Endodermal cell (in vitro differentiated cells): ENCODE measurements at regions not wholly inside any gene's neighbourhood (a gene's known extent, or its start where the extent isn't known, plus 50 kb on each side); places are given as distances from the start of the nearest gene placed in this dataset.
A peak's percentile ranks its signal among the peaks of the same experiment; 100 is the strongest.

ENCODE experiments used
- DNase-seq: peaks from one replicate; pipeline ENCODE4 v3.0.0-alpha.2; 2017
- H3K27ac ChIP-seq: 2 replicates; pipeline ENCODE4 v1.5.1; 2013; ENCODE audit warnings: mild to moderate bottlenecking, low read depth, low read length, moderate library complexity
- H3K27me3 ChIP-seq: 2 replicates; pipeline ENCODE4 v1.6.1; 2013; ENCODE audit warnings: mild to moderate bottlenecking, low read length, moderate library complexity; ENCODE audit not compliant: insufficient read depth, control insufficient read depth, poor library complexity, severe bottlenecking
- H3K36me3 ChIP-seq: 2 replicates; pipeline ENCODE4 v1.7.0; 2013; ENCODE audit warnings: mild to moderate bottlenecking, low read length, moderate library complexity; ENCODE audit not compliant: control insufficient read depth, insufficient read depth
- H3K4me1 ChIP-seq: one replicate; pipeline ENCODE4 v1.7.0; 2013; ENCODE audit warnings: low read length; ENCODE audit not compliant: control insufficient read depth, insufficient read depth
- H3K4me3 ChIP-seq: 2 replicates; pipeline ENCODE4 v1.5.1; 2013; ENCODE audit warnings: mild to moderate bottlenecking, low read length, moderate library complexity
- H3K9ac ChIP-seq: 2 replicates; pipeline ENCODE4 v1.6.1; 2013; ENCODE audit warnings: mild to moderate bottlenecking, low read length, moderate library complexity; ENCODE audit not compliant: poor library complexity, severe bottlenecking; ENCODE audit errors: extremely low read depth
- H3K9me3 ChIP-seq: 2 replicates; pipeline ENCODE4 v1.6.1; 2013; ENCODE audit warnings: mild to moderate bottlenecking, low read length, moderate library complexity; ENCODE audit not compliant: control insufficient read depth
- H3K27ac Mint-ChIP-seq: 2 replicates; pipeline ENCODE4 v1.8.0; 2020; ENCODE audit warnings: mixed read lengths
- H3K27me3 Mint-ChIP-seq: 2 replicates; pipeline ENCODE4 v1.8.0; 2021; ENCODE audit warnings: mild to moderate bottlenecking, mixed read lengths; ENCODE audit not compliant: insufficient read depth
- H3K36me3 Mint-ChIP-seq: 2 replicates; pipeline ENCODE4 v1.8.0; 2020; ENCODE audit warnings: low read depth, mixed read lengths
- H3K4me1 Mint-ChIP-seq: 2 replicates; pipeline ENCODE4 v1.8.0; 2020; ENCODE audit warnings: mixed read lengths
- H3K4me3 Mint-ChIP-seq: 2 replicates; pipeline ENCODE4 v1.8.0; 2020; ENCODE audit warnings: mild to moderate bottlenecking, moderate library complexity, mixed read lengths
- H3K9me3 Mint-ChIP-seq: 2 replicates; pipeline ENCODE4 v1.8.0; 2020; ENCODE audit warnings: mild to moderate bottlenecking, mixed read lengths
- WGBS, 2 experiments: methylation state at CpG; one replicate each; pipeline versions ENCODE4 v1.1.5 to v1.1.7; 2013; ENCODE audit warnings: missing lambda C conversion rate in 2 of 2, mixed read lengths in 1 of 2; ENCODE audit not compliant: insufficient coverage in 1 of 2, insufficient read length in 1 of 2; 5-methylcytosine and 5-hydroxymethylcytosine counted together
- TF ChIP-seq, protein P1 (sequence below): fragments of 200-600 bp; sonication (generic); conservative IDR thresholded peaks from 2 replicates; pipeline ENCODE4 v1.5.0; 2021; ENCODE audit warnings: antibody characterized with exemption, mild to moderate bottlenecking

DNA sequence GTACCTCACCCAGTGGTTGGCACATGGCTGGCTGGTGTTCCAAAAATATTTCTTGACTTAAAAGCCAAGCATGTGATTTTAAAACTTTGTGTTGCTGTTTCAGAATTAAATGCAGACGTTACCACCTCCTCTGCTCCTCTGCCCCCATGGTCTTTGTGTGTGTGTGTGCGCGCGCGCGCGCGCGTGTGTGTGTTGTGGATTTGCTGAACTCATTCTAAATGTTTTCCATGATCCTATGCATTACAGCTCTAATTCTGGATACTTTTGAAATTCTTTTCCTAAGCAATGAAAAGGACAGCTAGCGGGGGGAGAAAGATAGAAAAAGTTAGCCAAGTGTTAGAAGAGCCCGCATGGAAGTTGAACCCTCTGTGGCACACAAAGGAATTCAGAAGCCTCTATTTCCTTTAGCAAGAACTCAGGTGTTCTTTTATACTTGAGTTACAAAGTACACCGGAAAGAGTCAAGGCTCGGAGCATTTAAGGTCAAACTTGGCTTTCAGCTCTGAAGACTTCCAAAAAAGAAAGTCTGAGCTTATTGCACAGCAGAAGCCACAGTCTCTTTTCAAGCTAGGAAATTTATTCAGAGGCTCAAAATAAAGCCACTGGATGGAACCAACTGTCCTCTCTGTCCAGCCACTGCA, 350.5 kb upstream of the TBL1XR1 start:
- TF ChIP-seq, protein P1, sequence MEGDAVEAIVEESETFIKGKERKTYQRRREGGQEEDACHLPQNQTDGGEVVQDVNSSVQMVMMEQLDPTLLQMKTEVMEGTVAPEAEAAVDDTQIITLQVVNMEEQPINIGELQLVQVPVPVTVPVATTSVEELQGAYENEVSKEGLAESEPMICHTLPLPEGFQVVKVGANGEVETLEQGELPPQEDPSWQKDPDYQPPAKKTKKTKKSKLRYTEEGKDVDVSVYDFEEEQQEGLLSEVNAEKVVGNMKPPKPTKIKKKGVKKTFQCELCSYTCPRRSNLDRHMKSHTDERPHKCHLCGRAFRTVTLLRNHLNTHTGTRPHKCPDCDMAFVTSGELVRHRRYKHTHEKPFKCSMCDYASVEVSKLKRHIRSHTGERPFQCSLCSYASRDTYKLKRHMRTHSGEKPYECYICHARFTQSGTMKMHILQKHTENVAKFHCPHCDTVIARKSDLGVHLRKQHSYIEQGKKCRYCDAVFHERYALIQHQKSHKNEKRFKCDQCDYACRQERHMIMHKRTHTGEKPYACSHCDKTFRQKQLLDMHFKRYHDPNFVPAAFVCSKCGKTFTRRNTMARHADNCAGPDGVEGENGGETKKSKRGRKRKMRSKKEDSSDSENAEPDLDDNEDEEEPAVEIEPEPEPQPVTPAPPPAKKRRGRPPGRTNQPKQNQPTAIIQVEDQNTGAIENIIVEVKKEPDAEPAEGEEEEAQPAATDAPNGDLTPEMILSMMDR: no peak
- Histone ChIP-seq H3K4me3 (no peak overlapping the region), H3K9ac (no peak overlapping the region), H3K9me3 (no peaks in the 10 kb centered on the region), H3K36me3 (no peaks in the 10 kb centered on the region), H3K27me3 (no peaks in the 10 kb centered on the region), H3K27ac (no peak overlapping the region), H3K4me1 (no peaks in the 10 kb centered on the region)
- H3K4me1 Mint-ChIP-seq: peaks cover 2% of the 10 kb centered on the region
- DNase-seq: no peak
- no peaks in the 10 kb centered on the region for H3K27me3 Mint-ChIP-seq
- no peak overlapping the region for H3K27ac Mint-ChIP-seq
- 81 to 92% methylated on average over 4 to 13 of the region's 13 CpGs for WGBS, 2 experiments
- no peak overlapping the region for H3K4me3 Mint-ChIP-seq
- H3K36me3 Mint-ChIP-seq: no peaks in the 10 kb centered on the region
- no peaks in the 10 kb centered on the region for H3K9me3 Mint-ChIP-seq

DNA sequence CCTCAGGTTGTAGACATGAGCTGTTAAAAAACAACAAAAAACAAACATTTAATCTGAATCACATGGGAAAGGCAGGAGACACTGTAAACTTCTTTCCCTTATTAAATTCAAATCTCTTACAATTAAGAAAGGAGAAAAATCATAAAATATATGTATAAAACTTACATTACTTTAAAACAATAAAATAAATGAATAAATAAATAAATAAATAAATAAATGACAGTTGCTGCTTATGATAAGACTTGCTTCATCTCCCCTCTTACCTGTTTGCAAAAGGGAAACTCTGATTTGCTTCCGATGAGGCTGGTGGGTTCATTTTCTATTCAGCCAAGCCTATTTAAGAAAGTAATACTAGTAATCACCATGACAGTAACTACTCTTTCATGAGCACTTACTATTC, 353.4 kb upstream of the TBL1XR1 start:
- peaks cover 12% of the 10 kb centered on the region for H3K4me1 Mint-ChIP-seq
- 90 to 100% methylated on average over 1 of the region's 1 CpG for WGBS, 2 experiments
- H3K4me3 Mint-ChIP-seq: no peak overlapping the region
- no peak for DNase-seq
- H3K27me3 Mint-ChIP-seq: no peaks in the 10 kb centered on the region
- H3K27ac ChIP-seq: no peak overlapping the region
- H3K36me3 Mint-ChIP-seq: no peaks in the 10 kb centered on the region
- peaks cover 2% of the 10 kb centered on the region for H3K4me1 ChIP-seq
- H3K4me3 ChIP-seq: no peak overlapping the region
- no peaks in the 10 kb centered on the region for H3K36me3 ChIP-seq
- no peak overlapping the region for H3K27ac Mint-ChIP-seq
- TF ChIP-seq, protein P1: no peak
- no peaks in the 10 kb centered on the region for H3K9me3 Mint-ChIP-seq
- no peaks in the 10 kb centered on the region for H3K27me3 ChIP-seq
- no peaks in the 10 kb centered on the region for H3K9me3 ChIP-seq
- no peak overlapping the region for H3K9ac ChIP-seq

DNA sequence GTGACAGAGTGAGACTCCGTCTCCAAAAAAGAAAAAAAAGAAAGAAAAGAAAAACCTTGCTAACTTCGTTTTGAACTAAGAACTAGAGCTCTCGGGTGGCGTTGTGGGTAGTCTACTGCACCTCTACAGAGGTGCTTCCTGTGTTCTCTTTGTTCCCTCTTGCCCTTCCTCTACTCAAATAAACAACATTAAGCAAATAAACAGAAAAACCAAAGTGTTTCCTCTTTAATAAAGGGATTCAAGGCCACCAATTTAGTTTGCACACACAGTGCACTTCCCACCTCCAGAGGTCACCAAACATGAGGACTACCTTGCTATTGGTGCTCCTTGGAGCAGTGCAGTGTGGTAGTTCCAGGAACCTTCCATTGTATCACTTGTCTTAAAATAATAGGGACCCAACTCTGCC, 354.2 kb upstream of the TBL1XR1 start:
- WGBS, 2 experiments: 90 to 92% methylated on average over 3 to 4 of the region's 4 CpGs
- Mint-ChIP-seq H3K27ac (peak overlapping the region; percentile 41), H3K36me3 (no peaks in the 10 kb centered on the region), H3K27me3 (no peaks in the 10 kb centered on the region), H3K9me3 (no peaks in the 10 kb centered on the region), H3K4me3 (no peak overlapping the region), H3K4me1 (peaks cover 18% of the 10 kb centered on the region)
- TF ChIP-seq, protein P1: peak; percentile 11
- H3K27me3 ChIP-seq: no peaks in the 10 kb centered on the region
- H3K27ac ChIP-seq: no peak overlapping the region
- no peaks in the 10 kb centered on the region for H3K36me3 ChIP-seq
- DNase-seq: no peak
- no peaks in the 10 kb centered on the region for H3K9me3 ChIP-seq
- peaks cover 2% of the 10 kb centered on the region for H3K4me1 ChIP-seq
- no peak overlapping the region for H3K9ac ChIP-seq
- H3K4me3 ChIP-seq: no peak overlapping the region
